Thymus (tissue), 11 donors: ENCODE measurements at regions not wholly inside any gene's neighbourhood (a gene's known extent, or its start where the extent isn't known, plus 50 kb on each side); places are given as distances from the start of the nearest gene placed in this dataset.
"Not testable (repeated sequence)": the region's sequence is repeated elsewhere in the genome, so short reads cannot be mapped to it uniquely, and the experiment has no call there.

Experiments
- DNase-seq, 9 donors: peaks; one replicate each; pipeline ENCODE4 v3.0.0-alpha.2; 2013; ENCODE audit warnings: low spot score in 9 of 9, low read depth in 6 of 9, missing footprints in 1 of 9
- H3K27ac ChIP-seq, 2 donors: one replicate each; pipeline ENCODE4 v1.5.1; 2013; ENCODE audit warnings: control low read depth in 1 of 2, low read depth in 1 of 2, low read length in 1 of 2, mild to moderate bottlenecking in 1 of 2, moderate library complexity in 1 of 2
- H3K27me3 ChIP-seq, 2 donors: one replicate each; pipeline ENCODE4 v1.5.1; 2013; ENCODE audit warnings: low read length in 1 of 2; ENCODE audit not compliant: control insufficient read depth in 2 of 2, insufficient read depth in 1 of 2
- H3K36me3 ChIP-seq, 2 donors: one replicate each; pipeline ENCODE4 v1.5.1; 2013; ENCODE audit warnings: low read length in 1 of 2, mild to moderate bottlenecking in 1 of 2, moderate library complexity in 1 of 2; ENCODE audit not compliant: control insufficient read depth in 2 of 2, insufficient read depth in 2 of 2
- H3K4me1 ChIP-seq, 2 donors: one replicate each; pipeline ENCODE4 v1.5.1; 2013; ENCODE audit warnings: low read length in 2 of 2; ENCODE audit not compliant: control insufficient read depth in 2 of 2, insufficient read depth in 2 of 2
- H3K4me3 ChIP-seq, 2 donors: one replicate each; pipeline ENCODE4 v1.5.1; 2013; ENCODE audit warnings: low read length in 2 of 2, control low read depth in 1 of 2, mild to moderate bottlenecking in 1 of 2
- H3K9me3 ChIP-seq, 2 donors: one replicate each; pipeline ENCODE4 v1.5.1; 2013; ENCODE audit warnings: low read length in 1 of 2, mild to moderate bottlenecking in 1 of 2; ENCODE audit not compliant: control insufficient read depth in 2 of 2, insufficient read depth in 1 of 2
- WGBS: extraction: QIAGEN DNeasy Blood & Tissue Kit; methylation state at CpG from one replicate; pipeline ENCODE4 v1.1.7; 2013; 5-methylcytosine and 5-hydroxymethylcytosine counted together
- donor health status: healthy.

DNA sequence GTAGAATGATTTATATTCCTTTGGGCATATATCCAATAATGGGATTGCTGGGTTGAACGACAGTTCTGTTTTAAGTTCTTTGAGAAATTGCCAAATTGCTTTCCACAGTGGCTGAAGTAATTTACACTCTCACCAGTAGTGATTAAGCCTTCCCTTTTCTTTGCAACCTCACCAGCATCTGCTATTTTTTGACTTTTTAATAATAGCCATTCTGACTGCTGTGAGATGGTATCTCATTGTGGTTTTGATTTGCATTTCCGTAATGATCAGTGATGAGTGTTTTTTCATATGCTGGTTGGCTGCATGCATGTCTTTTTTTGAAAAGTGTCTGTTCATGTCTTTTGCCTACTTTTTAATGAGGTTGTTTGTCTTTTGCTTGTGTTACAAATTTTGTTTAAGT is 233.8 kb downstream of the SNX19 start:
- WGBS = 86% methylated on average over 2 of the region's 2 CpGs
- H3K4me1 ChIP-seq, H3K27ac ChIP-seq, H3K4me3 ChIP-seq, H3K9me3 ChIP-seq, H3K27me3 ChIP-seq, H3K36me3 ChIP-seq, DNase-seq: not testable (repeated sequence)

DNA sequence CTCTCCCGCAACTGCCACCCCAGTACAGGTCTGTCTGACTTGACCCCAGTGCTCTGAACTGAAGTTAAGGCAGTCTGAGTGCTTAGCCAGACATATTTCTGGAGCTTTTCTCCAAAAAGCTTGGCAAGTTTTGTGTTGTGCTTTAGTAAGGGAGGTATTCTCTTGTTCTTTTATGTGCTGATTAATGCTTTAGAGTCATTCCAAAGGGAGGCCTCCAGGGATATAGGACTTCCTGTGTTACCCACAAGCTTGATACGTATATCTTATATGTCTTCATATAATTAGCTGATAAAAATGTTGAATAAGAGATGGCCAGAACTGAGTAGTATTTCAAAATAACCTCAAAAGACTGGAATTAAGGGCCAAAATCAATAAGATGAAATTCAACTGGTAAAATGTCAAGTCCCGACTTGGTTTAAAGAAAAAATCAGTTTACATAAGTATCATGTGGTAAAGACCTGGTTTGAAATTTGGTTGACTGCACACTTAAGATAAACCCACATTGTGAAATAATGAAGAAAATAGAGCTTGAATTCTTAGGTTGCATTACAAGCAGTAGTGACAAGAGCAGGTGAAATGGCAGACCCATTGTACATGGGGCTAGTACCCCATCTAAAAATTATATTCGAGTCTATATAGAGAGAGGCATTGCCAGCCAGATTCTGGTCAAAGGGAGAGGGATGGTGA is 226.9 kb downstream of the SNX19 start:
- no peak for DNase-seq
- 92% methylated on average over 4 of the region's 4 CpGs for WGBS
- no peaks in the 10 kb centered on the region for H3K27me3 ChIP-seq

DNA sequence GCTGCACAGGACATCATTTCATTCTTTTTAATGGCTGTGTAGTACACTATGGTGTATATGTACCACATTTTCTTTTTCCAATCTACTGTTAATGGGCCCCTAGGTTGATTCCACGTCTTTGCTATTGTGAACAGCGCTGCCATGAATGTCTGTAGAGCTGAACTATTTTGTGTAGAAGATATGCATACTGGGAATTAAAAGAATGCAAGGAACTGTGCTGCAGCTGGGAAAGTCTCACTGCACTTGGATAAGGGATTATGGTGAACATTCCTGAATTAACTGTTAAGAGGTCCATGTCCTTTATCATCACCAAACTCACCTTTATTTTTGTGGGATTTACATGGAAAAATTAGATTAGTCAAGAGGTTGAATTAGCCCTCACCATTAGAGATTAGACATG is 224.7 kb downstream of the SNX19 start:
- no peaks in the 10 kb centered on the region for H3K4me1 ChIP-seq
- DNase-seq = no peak
- no peak overlapping the region for H3K27ac ChIP-seq
- H3K9me3 ChIP-seq = no peaks in the 10 kb centered on the region
- H3K4me3 ChIP-seq = no peak overlapping the region
- no peaks in the 10 kb centered on the region for H3K27me3 ChIP-seq
- H3K36me3 ChIP-seq = no peaks in the 10 kb centered on the region
- 95% methylated on average over 2 of the region's 2 CpGs for WGBS

More for the DNA sequence above, 226.9 kb downstream of the SNX19 start:
- H3K36me3 ChIP-seq = no peaks in the 10 kb centered on the region
- no peaks in the 10 kb centered on the region for H3K9me3 ChIP-seq
- no peaks in the 10 kb centered on the region for H3K4me1 ChIP-seq
- no peak overlapping the region for H3K27ac ChIP-seq
- H3K4me3 ChIP-seq = no peak overlapping the region

DNA sequence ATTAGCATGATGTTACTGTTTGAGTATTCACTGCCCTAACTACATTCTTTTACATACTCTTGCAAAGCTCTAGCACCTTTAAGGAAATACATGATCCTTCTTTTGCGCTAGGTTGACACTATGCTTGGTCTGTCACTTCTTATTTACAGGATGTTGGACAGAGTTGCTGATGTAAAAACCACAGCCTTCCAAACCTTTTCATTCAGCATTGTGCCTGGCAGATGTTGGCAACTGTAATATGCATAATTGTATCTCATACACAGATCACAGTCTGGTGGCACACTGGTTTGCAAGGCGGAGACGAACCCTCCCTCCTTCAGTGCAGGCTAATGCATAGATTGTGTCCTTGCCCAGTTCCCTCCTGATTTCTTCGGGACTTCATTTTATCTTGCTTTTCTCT is 224.1 kb downstream of the SNX19 start:
- Histone ChIP-seq H3K27me3 (no peaks in the 10 kb centered on the region), H3K27ac (no peak overlapping the region), H3K36me3 (no peaks in the 10 kb centered on the region), H3K4me3 (no peak overlapping the region), H3K4me1 (no peaks in the 10 kb centered on the region), H3K9me3 (no peaks in the 10 kb centered on the region)
- 95% methylated on average over 4 of the region's 4 CpGs for whole genome bisulfite sequencing
- no peak for DNase-seq

DNA sequence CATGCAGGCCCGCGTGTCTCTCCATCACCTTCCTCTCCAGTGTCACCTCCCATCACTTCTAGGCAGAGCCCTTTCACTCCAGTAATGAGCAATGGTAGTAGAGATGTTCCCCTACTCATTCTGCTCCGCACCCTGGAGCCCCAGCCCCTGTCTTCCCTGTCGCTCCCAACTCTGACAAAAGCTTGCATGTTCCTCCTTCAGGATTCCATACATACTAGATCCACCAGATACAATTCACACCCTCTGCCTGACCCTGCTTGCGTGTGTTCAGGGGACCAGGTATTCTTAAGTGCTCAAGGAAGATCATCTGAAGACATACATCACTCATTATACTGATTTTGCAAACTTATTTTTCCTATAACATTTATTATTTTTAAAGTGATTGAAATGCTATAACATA is 222.7 kb downstream of the SNX19 start:
- H3K27ac ChIP-seq = no peak overlapping the region
- no peaks in the 10 kb centered on the region for H3K36me3 ChIP-seq
- DNase-seq = no peak
- H3K4me3 ChIP-seq = no peak overlapping the region
- H3K9me3 ChIP-seq = no peaks in the 10 kb centered on the region
- 96% methylated on average over 5 of the region's 5 CpGs for WGBS
- no peaks in the 10 kb centered on the region for H3K4me1 ChIP-seq
- no peaks in the 10 kb centered on the region for H3K27me3 ChIP-seq

DNA sequence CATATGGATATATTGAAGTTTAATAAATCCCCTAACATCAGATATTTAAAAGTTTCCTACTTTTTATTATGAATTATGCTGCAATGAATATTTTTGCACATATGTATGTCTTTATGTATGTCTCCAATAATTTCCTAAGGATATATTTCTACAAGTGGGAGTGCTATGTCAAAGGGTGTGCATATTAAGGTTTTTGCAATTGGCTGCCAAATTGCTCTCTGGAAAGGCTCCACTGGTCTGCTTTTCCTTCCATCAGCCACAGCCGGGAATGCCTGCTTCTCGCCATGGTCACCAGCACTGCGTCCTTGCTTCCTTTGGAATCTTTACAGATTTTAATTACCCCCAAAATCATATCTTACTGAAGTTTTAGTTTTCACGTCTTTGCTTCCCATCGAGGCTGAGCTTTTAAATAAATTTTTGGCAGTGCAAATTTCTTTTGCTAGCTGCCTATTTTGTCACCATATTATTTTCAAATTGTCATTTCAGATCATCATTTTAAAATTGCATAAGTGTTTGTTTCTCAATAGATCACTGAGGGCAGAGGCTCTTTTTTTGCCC is 221.7 kb downstream of the SNX19 start:
- Histone ChIP-seq H3K4me3 (no peak overlapping the region), H3K36me3 (no peaks in the 10 kb centered on the region), H3K27me3 (no peaks in the 10 kb centered on the region), H3K27ac (no peak overlapping the region), H3K4me1 (no peaks in the 10 kb centered on the region), H3K9me3 (no peaks in the 10 kb centered on the region)
- 98% methylated on average over 5 of the region's 5 CpGs for WGBS
- no peak for DNase-seq

DNA sequence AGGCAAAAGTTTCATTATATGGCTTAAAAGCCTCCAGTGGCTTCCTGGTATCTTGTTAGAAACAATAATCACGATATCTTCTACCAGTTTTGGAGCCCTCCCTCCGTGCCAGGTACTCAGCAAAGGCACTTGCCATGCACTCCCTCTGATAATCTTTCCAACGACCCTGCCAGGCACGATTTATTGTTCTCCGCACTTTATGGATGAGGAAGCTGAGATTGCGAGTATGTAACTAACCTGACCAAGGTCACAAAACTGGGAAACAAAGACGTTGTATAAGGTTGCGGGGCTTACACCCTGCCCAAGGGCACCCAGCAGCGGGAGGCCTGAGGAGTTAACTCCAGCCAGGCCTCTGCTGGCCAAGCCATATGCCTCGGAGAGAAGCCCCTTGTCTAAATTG is 218.1 kb downstream of the SNX19 start:
- WGBS = 93% methylated on average over 10 of the region's 10 CpGs
- H3K9me3 ChIP-seq = no peaks in the 10 kb centered on the region
- no peak for DNase-seq
- H3K36me3 ChIP-seq = no peaks in the 10 kb centered on the region
- no peak overlapping the region for H3K27ac ChIP-seq
- H3K27me3 ChIP-seq = no peaks in the 10 kb centered on the region
- H3K4me3 ChIP-seq = no peak overlapping the region
- H3K4me1 ChIP-seq = no peaks in the 10 kb centered on the region

DNA sequence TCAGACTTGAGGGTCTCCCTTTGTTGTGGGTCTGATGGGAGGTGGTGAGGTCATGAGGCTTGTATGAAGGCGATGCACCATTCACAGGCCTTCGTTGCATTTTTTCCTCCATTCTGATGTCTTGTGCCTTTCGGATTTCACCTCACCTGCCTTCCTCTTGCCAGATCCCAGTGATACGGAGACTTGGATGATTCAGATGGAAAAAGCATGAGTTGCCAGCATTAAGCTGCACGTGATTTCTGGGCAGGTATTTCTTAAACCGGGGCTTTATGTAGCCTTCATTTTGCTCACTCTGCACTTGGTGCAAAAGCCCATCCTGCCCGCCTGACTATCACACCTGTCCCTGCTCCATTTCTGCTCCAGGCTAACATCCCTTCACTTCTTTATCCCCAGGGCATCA is 216.7 kb downstream of the SNX19 start:
- H3K9me3 ChIP-seq = no peaks in the 10 kb centered on the region
- 94% methylated on average over 7 of the region's 7 CpGs for WGBS
- no peak overlapping the region for H3K4me3 ChIP-seq
- no peaks in the 10 kb centered on the region for H3K36me3 ChIP-seq
- no peaks in the 10 kb centered on the region for H3K27me3 ChIP-seq
- no peak for DNase-seq
- H3K27ac ChIP-seq = no peak overlapping the region
- no peaks in the 10 kb centered on the region for H3K4me1 ChIP-seq

DNA sequence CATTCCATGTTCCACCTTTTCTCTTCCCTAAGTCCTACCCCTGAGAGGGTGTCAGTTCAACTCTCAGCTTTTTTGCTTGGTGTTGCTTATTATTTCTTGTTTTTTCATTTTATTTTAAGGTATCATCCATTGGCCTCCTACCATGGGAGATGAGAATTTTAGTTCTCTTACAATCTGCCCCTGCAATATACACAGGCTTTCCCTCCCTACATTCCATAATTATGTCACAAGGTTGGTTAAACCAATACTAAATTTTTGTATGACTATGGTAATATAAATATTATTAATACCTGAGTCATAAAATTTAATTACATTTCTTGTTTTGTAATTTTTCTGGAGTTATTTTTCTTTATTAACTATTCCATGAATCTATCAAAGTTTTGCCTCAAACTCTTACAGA is 216.2 kb downstream of the SNX19 start:
- Histone ChIP-seq H3K9me3 (no peaks in the 10 kb centered on the region), H3K36me3 (no peaks in the 10 kb centered on the region), H3K4me1 (no peaks in the 10 kb centered on the region), H3K27ac (no peak overlapping the region), H3K27me3 (no peaks in the 10 kb centered on the region), H3K4me3 (no peak overlapping the region)
- no peak for DNase-seq
